CD14-positive monocyte (primary cell): ENCODE measurements at regions not wholly inside any gene's neighbourhood (a gene's known extent, or its start where the extent isn't known, plus 50 kb on each side); places are given as distances from the start of the nearest gene placed in this dataset.

Experiments
- DNase-seq, 3 donors: peaks; one replicate each; pipeline ENCODE4 v3.0.0-alpha.2; 2011 to 2022
- H2AFZ ChIP-seq: 2 replicates; pipeline ENCODE4 v1.6.0; 2012; ENCODE audit warnings: mild to moderate bottlenecking, low read depth, low read length, inconsistent platforms; ENCODE audit not compliant: insufficient read depth, poor library complexity, severe bottlenecking
- H3K27ac ChIP-seq, 2 donors: 1 replicate in 1 of 2; 2 replicates in 1 of 2; pipeline ENCODE4 v1.5.1; 2012 to 2013; ENCODE audit warnings: low read length in 2 of 2, control low read depth in 1 of 2, inconsistent platforms in 1 of 2, low read depth in 1 of 2, mild to moderate bottlenecking in 1 of 2
- H3K27me3 ChIP-seq, 2 donors: one replicate each; pipeline versions ENCODE4 v1.6.0 to v1.6.1; 2011 to 2013; ENCODE audit warnings: low read length in 2 of 2; ENCODE audit not compliant: control insufficient read depth in 2 of 2, insufficient read depth in 2 of 2
- H3K36me3 ChIP-seq, 2 donors: replicated peaks in 1 of 2; 1 replicate in 1 of 2; 2 replicates in 1 of 2; pipeline versions ENCODE4 v1.5.1 to v1.6.1; 2012 to 2013; ENCODE audit warnings: low read length in 2 of 2, control low read depth in 1 of 2, inconsistent platforms in 1 of 2, mild to moderate bottlenecking in 1 of 2; ENCODE audit not compliant: insufficient read depth in 2 of 2, control insufficient read depth in 1 of 2
- H3K4me1 ChIP-seq, 2 donors: 1 replicate in 1 of 2; 2 replicates in 1 of 2; pipeline versions ENCODE4 v1.5.1 to v1.6.1; 2012 to 2013; ENCODE audit warnings: low read length in 2 of 2, control low read depth in 1 of 2, inconsistent platforms in 1 of 2, mild to moderate bottlenecking in 1 of 2, moderate library complexity in 1 of 2; ENCODE audit not compliant: insufficient read depth in 2 of 2, control insufficient read depth in 1 of 2
- H3K4me2 ChIP-seq: replicated peaks from 2 replicates; pipeline ENCODE3; 2012; ENCODE audit warnings: low read length, moderate library complexity, mild to moderate bottlenecking; ENCODE audit not compliant: poor library complexity, severe bottlenecking; ENCODE audit errors: extremely low read depth
- H3K4me3 ChIP-seq, 3 experiments: fragments of 200-600 bp in 1 of 3; sonication (generic) in 1 of 3; replicated peaks in 1 of 3; 1 replicate in 2 of 3; 2 replicates in 1 of 3; pipeline ENCODE4 v1.5.1; 2011 to 2013; ENCODE audit warnings: low read length in 3 of 3, mild to moderate bottlenecking in 3 of 3, control low read depth in 2 of 3, low read depth in 2 of 3, inconsistent platforms in 1 of 3, moderate library complexity in 1 of 3
- H3K79me2 ChIP-seq: 2 replicates; pipeline ENCODE4 v1.6.0; 2012; ENCODE audit warnings: mild to moderate bottlenecking, control low read depth, inconsistent platforms, low read length, moderate library complexity; ENCODE audit not compliant: insufficient read depth
- H3K9ac ChIP-seq: 2 replicates; pipeline ENCODE4 v1.6.0; 2017; ENCODE audit warnings: low read length, mild to moderate bottlenecking; ENCODE audit not compliant: insufficient read depth, poor library complexity, severe bottlenecking
- H3K9me3 ChIP-seq, 2 donors: replicated peaks in 1 of 2; 1 replicate in 1 of 2; 2 replicates in 1 of 2; pipeline versions ENCODE4 v1.5.1 to v1.6.1; 2012 to 2013; ENCODE audit warnings: low read length in 2 of 2, control low read depth in 1 of 2; ENCODE audit not compliant: control insufficient read depth in 1 of 2, insufficient read depth in 1 of 2
- H4K20me1 ChIP-seq: 2 replicates; pipeline ENCODE4 v1.6.0; 2012; ENCODE audit warnings: mild to moderate bottlenecking, low read length, control low read depth, moderate library complexity; ENCODE audit not compliant: insufficient read depth
- H3K27ac Mint-ChIP-seq, 7 donors: one replicate each; pipeline ENCODE4 v1.8.0; 2020; ENCODE audit warnings: mild to moderate bottlenecking in 7 of 7, mixed read lengths in 7 of 7, moderate library complexity in 6 of 7, inconsistent platforms in 2 of 7
- H3K27me3 Mint-ChIP-seq, 3 donors: one replicate each; pipeline ENCODE4 v1.8.0; 2021 to 2022; ENCODE audit warnings: low read depth in 3 of 3, mild to moderate bottlenecking in 3 of 3, mixed read lengths in 3 of 3, moderate library complexity in 3 of 3, inconsistent platforms in 1 of 3
- H3K36me3 Mint-ChIP-seq, 2 donors: one replicate each; pipeline ENCODE4 v1.8.0; 2020; ENCODE audit warnings: mixed read lengths in 2 of 2, inconsistent platforms in 1 of 2, mild to moderate bottlenecking in 1 of 2
- H3K4me1 Mint-ChIP-seq: one replicate; pipeline ENCODE4 v1.8.0; 2020; ENCODE audit warnings: mild to moderate bottlenecking, mixed read lengths
- H3K4me3 Mint-ChIP-seq, 2 donors: one replicate each; pipeline ENCODE4 v1.8.0; 2020; ENCODE audit warnings: mild to moderate bottlenecking in 2 of 2, mixed read lengths in 2 of 2, moderate library complexity in 1 of 2
- H3K9me3 Mint-ChIP-seq, 7 donors: one replicate each; pipeline ENCODE4 v1.8.0; 2020 to 2022; ENCODE audit warnings: mixed read lengths in 7 of 7, mild to moderate bottlenecking in 6 of 7, moderate library complexity in 6 of 7, inconsistent platforms in 2 of 7
- CTCF ChIP-seq: fragments of 200-600 bp; IDR thresholded peaks from one replicate; pipeline ENCODE4 v1.8.0; 2022; ENCODE audit warnings: antibody characterized with exemption, mild to moderate bottlenecking
- WGBS: methylation state at CpG from one replicate; pipeline ENCODE4 v1.1.5; 2013; ENCODE audit warnings: missing lambda C conversion rate; ENCODE audit not compliant: insufficient coverage; 5-methylcytosine and 5-hydroxymethylcytosine counted together
- intact Hi-C, 2 donors: fragments of 100-400 bp; cut with micrococcal nuclease; formaldehyde crosslinking; loops; one replicate each; pipeline versions ENCODE4 v1.15.0 to v1.15.1; 2023

GRCh38 chr2:133975135-133975534 is 278.7 kb upstream of the MGAT5 start:
- H3K79me2 ChIP-seq, result no peaks in the 10 kb centered on the region
- WGBS, result 67% methylated on average over 1 of the region's 1 CpG
- no peak overlapping the region for H2AFZ ChIP-seq
- H3K9me3 ChIP-seq, result no peaks in the 10 kb centered on the region
- H3K36me3 Mint-ChIP-seq, result no peaks in the 10 kb centered on the region
- H3K36me3 ChIP-seq, result no peaks in the 10 kb centered on the region
- no peak overlapping the region for H3K4me2 ChIP-seq
- intact Hi-C loops, result no loop called here
- H3K4me3 Mint-ChIP-seq, result no peak overlapping the region
- H3K4me3 ChIP-seq, result no peak overlapping the region
- peaks cover 2 to 3% (median 3%) of the 10 kb centered on the region in 3 donors for H3K27me3 Mint-ChIP-seq
- no peak overlapping the region for H3K27ac ChIP-seq
- H4K20me1 ChIP-seq, result no peaks in the 10 kb centered on the region
- H3K9me3 Mint-ChIP-seq, result peaks cover 0 to 7% (median 0%) of the 10 kb centered on the region in 7 donors
- no peak for DNase-seq
- peaks cover 5% of the 10 kb centered on the region for H3K4me1 Mint-ChIP-seq
- no peaks in the 10 kb centered on the region for H3K4me1 ChIP-seq
- H3K9ac ChIP-seq, result no peak overlapping the region
- TF ChIP-seq CTCF, result no peak
- no peaks in the 10 kb centered on the region for H3K27me3 ChIP-seq
- H3K27ac Mint-ChIP-seq, result no peak overlapping the region

- DNase-seq, result no peak
- Histone ChIP-seq H3K27ac (no peak overlapping the region), H3K27me3 (no peaks in the 10 kb centered on the region), H3K79me2 (no peaks in the 10 kb centered on the region), H3K4me1 (no peaks in the 10 kb centered on the region), H3K36me3 (no peaks in the 10 kb centered on the region), H3K9me3 (no peaks in the 10 kb centered on the region), H3K4me3 (no peak overlapping the region), H3K4me2 (no peak overlapping the region), H4K20me1 (no peaks in the 10 kb centered on the region), H2AFZ (no peak overlapping the region), H3K9ac (no peak overlapping the region)
- WGBS, result 0% methylated on average over 1 of the region's 2 CpGs
- TF ChIP-seq CTCF, result no peak
- intact Hi-C loops, result no loop called here
- no peak overlapping the region for H3K4me3 Mint-ChIP-seq
- H3K27ac Mint-ChIP-seq, result no peak overlapping the region
- peaks cover 0 to 7% (median under 1%) of the 10 kb centered on the region in 7 donors for H3K9me3 Mint-ChIP-seq
- peaks cover 2 to 3% (median 3%) of the 10 kb centered on the region in 3 donors for H3K27me3 Mint-ChIP-seq
- H3K4me1 Mint-ChIP-seq, result peaks cover 5% of the 10 kb centered on the region
- no peaks in the 10 kb centered on the region for H3K36me3 Mint-ChIP-seq
Observed at GRCh38 chr2:133975676-133976428, 278.0 kb upstream of the MGAT5 start.
